Progenitor cell of endocrine pancreas (in vitro differentiated cells): ENCODE measurements at regions not wholly inside any gene's neighbourhood (a gene's known extent, or its start where the extent isn't known, plus 50 kb on each side); places are given as distances from the start of the nearest gene placed in this dataset.

Source experiments
- DNase-seq: peaks from one replicate; pipeline ENCODE4 v3.0.0; 2021; ENCODE audit warnings: low spot score; ENCODE audit not compliant: unreplicated experiment
- H3K27ac Mint-ChIP-seq: 2 replicates; pipeline ENCODE4 v1.8.0; 2021; ENCODE audit warnings: mild to moderate bottlenecking, moderate library complexity, mixed read lengths
- H3K27me3 Mint-ChIP-seq: 2 replicates; pipeline ENCODE4 v1.8.0; 2021; ENCODE audit warnings: mixed read lengths
- H3K36me3 Mint-ChIP-seq: 2 replicates; pipeline ENCODE4 v1.8.0; 2022; ENCODE audit warnings: mixed read lengths; ENCODE audit not compliant: insufficient read depth
- H3K4me1 Mint-ChIP-seq: 2 replicates; pipeline ENCODE4 v1.8.0; 2021; ENCODE audit warnings: low read depth, mixed read lengths
- H3K4me3 Mint-ChIP-seq: 2 replicates; pipeline ENCODE4 v1.8.0; 2021; ENCODE audit warnings: low read depth, mild to moderate bottlenecking, moderate library complexity, mixed read lengths
- H3K9me3 Mint-ChIP-seq: 2 replicates; pipeline ENCODE4 v1.8.0; 2021; ENCODE audit warnings: low read depth, mixed read lengths
- CTCF ChIP-seq: fragments of 200-600 bp; sonication (generic); IDR thresholded peaks from one replicate; pipeline ENCODE4 v1.5.0; 2021; ENCODE audit warnings: antibody characterized with exemption, mild to moderate bottlenecking; ENCODE audit not compliant: unreplicated experiment

GRCh38 chr2:103353774-103354173 lies 591.9 kb downstream of the TMEM182 start:
- H3K27me3 Mint-ChIP-seq: no peaks in the 10 kb centered on the region
- H3K36me3 Mint-ChIP-seq: no peaks in the 10 kb centered on the region
- H3K9me3 Mint-ChIP-seq: no peaks in the 10 kb centered on the region
- DNase-seq: no peak
- TF ChIP-seq CTCF: no peak
- no peak overlapping the region for H3K4me3 Mint-ChIP-seq
- H3K27ac Mint-ChIP-seq: no peak overlapping the region
- no peaks in the 10 kb centered on the region for H3K4me1 Mint-ChIP-seq

DNA sequence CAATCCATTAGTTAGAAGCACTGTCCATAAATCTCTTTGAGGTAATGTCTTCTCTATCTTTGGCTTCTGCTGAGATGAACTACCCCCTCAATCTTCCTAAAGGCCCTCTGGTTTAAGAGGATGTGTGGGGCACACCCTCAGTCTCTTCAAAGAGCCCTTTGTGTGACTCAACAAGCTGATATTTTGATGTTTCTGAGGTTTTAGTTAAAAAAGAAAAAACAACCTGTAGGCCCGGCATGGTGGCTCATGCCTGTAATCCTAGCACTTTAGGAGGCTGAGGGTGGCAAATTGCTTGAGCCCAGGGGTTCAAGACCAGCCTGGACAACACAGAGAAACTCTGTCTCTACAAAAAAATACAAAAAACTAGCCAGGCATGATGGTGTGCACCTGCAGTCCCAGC lies 593.5 kb downstream of the TMEM182 start:
- Mint-ChIP-seq H3K9me3 (no peaks in the 10 kb centered on the region), H3K27ac (no peak overlapping the region), H3K4me1 (no peaks in the 10 kb centered on the region), H3K36me3 (no peaks in the 10 kb centered on the region), H3K4me3 (no peak overlapping the region), H3K27me3 (no peaks in the 10 kb centered on the region)
- DNase-seq: no peak
- no peak for TF ChIP-seq CTCF

DNA sequence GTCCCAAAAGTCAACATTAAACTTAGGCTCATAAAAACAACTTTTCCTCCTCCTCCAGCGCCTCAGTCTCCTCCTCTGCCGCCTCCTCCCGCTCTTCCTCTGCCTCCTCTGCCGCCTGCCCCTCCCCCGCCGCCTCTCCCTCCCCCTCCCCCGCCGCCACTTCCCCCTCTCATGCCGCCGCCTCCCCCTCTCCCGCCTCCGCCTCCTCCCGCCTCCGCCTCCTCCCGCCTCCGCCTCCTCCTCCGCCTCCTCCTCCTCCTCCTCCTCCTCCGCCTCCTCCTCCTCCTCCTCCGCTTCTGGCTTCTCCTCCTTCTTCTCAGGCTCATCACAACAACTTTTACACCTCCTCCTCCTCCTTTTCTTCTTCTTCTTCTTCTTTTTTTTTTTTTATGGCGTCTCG lies 599.9 kb downstream of the TMEM182 start:
- Mint-ChIP-seq H3K9me3 (no peaks in the 10 kb centered on the region), H3K4me1 (peaks cover 1% of the 10 kb centered on the region), H3K27ac (no peak overlapping the region), H3K4me3 (no peak overlapping the region), H3K36me3 (no peaks in the 10 kb centered on the region), H3K27me3 (no peaks in the 10 kb centered on the region)
- TF ChIP-seq CTCF: no peak
- DNase-seq: no peak

DNA sequence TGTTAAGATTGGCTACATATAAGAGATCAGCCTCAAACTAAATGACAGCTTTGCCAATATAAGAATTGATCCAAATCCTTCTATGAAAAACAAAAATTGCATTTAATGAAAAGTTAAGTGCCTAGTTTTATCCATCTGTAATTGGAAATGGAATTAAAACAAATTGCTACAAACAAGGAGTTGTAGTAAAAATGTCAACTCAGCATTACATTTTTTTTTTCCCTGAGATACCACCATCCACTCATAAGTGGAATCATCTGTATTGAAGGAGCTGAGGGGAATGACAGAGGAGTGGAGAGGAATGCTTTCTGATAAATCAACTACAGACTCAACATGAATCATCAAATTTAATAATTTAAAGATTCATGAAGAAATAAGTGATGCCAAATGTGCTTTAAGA lies 601.8 kb downstream of the TMEM182 start:
- TF ChIP-seq CTCF: no peak
- no peaks in the 10 kb centered on the region for H3K36me3 Mint-ChIP-seq
- no peak overlapping the region for H3K27ac Mint-ChIP-seq
- H3K9me3 Mint-ChIP-seq: no peaks in the 10 kb centered on the region
- no peak for DNase-seq
- H3K4me1 Mint-ChIP-seq: peaks cover 3% of the 10 kb centered on the region
- H3K27me3 Mint-ChIP-seq: no peaks in the 10 kb centered on the region
- no peak overlapping the region for H3K4me3 Mint-ChIP-seq

- Mint-ChIP-seq H3K4me1 (peaks cover 3% of the 10 kb centered on the region), H3K36me3 (no peaks in the 10 kb centered on the region), H3K4me3 (no peak overlapping the region), H3K9me3 (no peaks in the 10 kb centered on the region), H3K27me3 (no peaks in the 10 kb centered on the region), H3K27ac (no peak overlapping the region)
- TF ChIP-seq CTCF: no peak
- DNase-seq: no peak
Observed at GRCh38 chr2:103364177-103364576, 602.3 kb downstream of the TMEM182 start.

GRCh38 chr2:103365071-103365470 lies 603.2 kb downstream of the TMEM182 start:
- Mint-ChIP-seq H3K4me1 (peaks cover 3% of the 10 kb centered on the region), H3K9me3 (no peaks in the 10 kb centered on the region), H3K27me3 (no peaks in the 10 kb centered on the region), H3K27ac (no peak overlapping the region), H3K36me3 (no peaks in the 10 kb centered on the region), H3K4me3 (no peak overlapping the region)
- no peak for TF ChIP-seq CTCF
- DNase-seq: no peak
